ENCODE measurements at regions not wholly inside any gene's neighbourhood (a gene's known extent, or its start where the extent isn't known, plus 50 kb on each side); places are given as distances from the start of the nearest gene placed in this dataset.

- Histone ChIP-seq H4K20me1 (replicated peaks in 1 of 2; ENCODE audit: control insufficient read depth in 1 of 2, insufficient read depth in 2 of 2, low read length in 2 of 2) (no peaks in the 10 kb centered on the region), H3K79me2 (ENCODE audit: control insufficient read depth in 1 of 2, insufficient read depth in 2 of 2, low read length in 2 of 2) (no peaks in the 10 kb centered on the region), H3K27me3 (replicated peaks in 1 of 4; ENCODE audit: control insufficient read depth in 3 of 4, extremely low read depth in 1 of 4, insufficient read depth in 3 of 4, low read length in 3 of 4) (no peaks in the 10 kb centered on the region), H3K14ac (ENCODE audit: insufficient read length) (no peak overlapping the region), H3K4me2 (ENCODE audit: insufficient read depth in 1 of 2, low read depth in 2 of 2, low read length in 2 of 2) (no peak overlapping the region), H3K56ac (replicated peaks; ENCODE audit: insufficient read length, low read depth, low read length) (no peak overlapping the region), H2AFZ (ENCODE audit: low read length) (no peak overlapping the region), H2BK15ac (ENCODE audit: low read length) (no peak overlapping the region), H4K8ac (ENCODE audit: extremely low read depth, insufficient read depth, low read length) (no peak overlapping the region), H3K23ac (ENCODE audit: insufficient read length) (no peak overlapping the region), H3K23me2 (ENCODE audit: low read depth, low read length) (no peaks in the 10 kb centered on the region), H3K4ac (replicated peaks; ENCODE audit: insufficient read length, low read depth, low read length) (no peak overlapping the region), H3K18ac (ENCODE audit: extremely low read depth, low read length) (no peak overlapping the region), H2AK5ac (ENCODE audit: low read depth, low read length) (no peak overlapping the region), H3K4me3 (ENCODE audit: extremely low read depth in 1 of 4, insufficient read depth in 2 of 4, low read depth in 3 of 4, low read length in 4 of 4) (no peak overlapping the region), H3K79me1 (ENCODE audit: low read depth, low read length) (no peaks in the 10 kb centered on the region), H2BK5ac (ENCODE audit: low read depth, low read length) (no peak overlapping the region), H4K5ac (ENCODE audit: insufficient read length, low read depth, low read length) (no peak overlapping the region), H3K27ac (ENCODE audit: low read depth, low read length) (no peak overlapping the region), H2BK12ac (ENCODE audit: low read depth, low read length) (no peak overlapping the region), H2BK20ac (ENCODE audit: low read length) (no peak overlapping the region), H3K9me3 (ENCODE audit: insufficient read depth in 2 of 2, low read depth in 1 of 2, low read length in 1 of 2) (no peaks in the 10 kb centered on the region), H3K4me1 (replicated peaks in 1 of 4; ENCODE audit: control insufficient read depth in 3 of 4, insufficient read depth in 4 of 4, low read length in 3 of 4) (peaks cover 0 to 3% (median 0%) of the 10 kb centered on the region in 4 experiments; a peak in 1 of 7 replicates), H4K91ac (replicated peaks; ENCODE audit: insufficient read length, low read length) (no peak overlapping the region), H3K36me3 (ENCODE audit: control insufficient read depth in 2 of 4, insufficient read depth in 4 of 4, low read length in 3 of 4) (no peaks in the 10 kb centered on the region), H3K9ac (replicated peaks in 1 of 4; ENCODE audit: extremely low read depth in 1 of 4, low read depth in 3 of 4, low read length in 3 of 4) (no peak overlapping the region), H2BK120ac (replicated peaks; ENCODE audit: low read depth, low read length) (no peak overlapping the region)
- FAIRE-seq (no peak), DNase-seq (ENCODE audit: low read depth in 1 of 2, low spot score in 2 of 2) (no peak)
- ChIA-PET CTCF (ENCODE audit: partially characterized antibody) (interaction anchor here (0.5 to 1.9 kb wide), 8 partner anchors 27 to 128 kb away, joined by 3 to 9 read pairs (median 4); no protein-coding TSS in a partner anchor), POLR2A (ENCODE audit: partially characterized antibody) (interaction anchor here (1.0 kb wide), 1 partner anchor 13 kb away, joined by 4 read pairs; no protein-coding TSS in a partner anchor)
- 91% methylated on average over 20 of the region's 20 CpGs; no CpG with 5 or more reads in 1 of the 2 experiments for WGBS, 2 experiments (ENCODE audit: extremely low coverage in 1 of 2, insufficient coverage in 1 of 2, insufficient read length in 1 of 2, insufficient replicate concordance in 2 of 2, low coverage in 1 of 2, low lambda C conversion rate in 2 of 2, missing lambda C conversion rate in 1 of 2)
- TF ChIP-seq SP2 (IDR thresholded peaks at IDR 0.05; ENCODE audit: low read length) (no peak), GABPA (IDR thresholded peaks at IDR 0.05; ENCODE audit: borderline replicate concordance, insufficient read depth, low read length) (no peak)
These were observed 115.5 kb upstream of the ALDH1A3 start for GRCh38 chr15:100763835-100764750.

Data from H1 (cell line).